A673 (cell line): ENCODE measurements at regions not wholly inside any gene's neighbourhood (a gene's known extent, or its start where the extent isn't known, plus 50 kb on each side); places are given as distances from the start of the nearest gene placed in this dataset.

ENCODE experiments used
- BruUV-seq: library from RNA; stranded (reverse); fragments of 400-500 nt; replicated peaks from 2 replicates; lab custom pipeline; 2021; lab: Mats Ljungman, UMichigan
- CTCF ChIA-PET: fragments of 300-600 bp; sonication (Branson Sonifier 250); formaldehyde crosslinking; loops from one replicate; lab custom pipeline; 2022; ENCODE audit warnings: antibody characterized with exemption; lab: Charles Lee
- POLR2A ChIA-PET: fragments of 300-600 bp; sonication (Branson Sonifier 250); formaldehyde crosslinking; loops from one replicate; lab custom pipeline; 2022; ENCODE audit warnings: antibody characterized with exemption; ENCODE audit not compliant: low non-redundant PET; lab: Charles Lee
- DNase-seq: peaks from one replicate; pipeline ENCODE4 v3.0.0-alpha.2; 2015; ENCODE audit warnings: low spot score
- H3K27ac ChIP-seq: fragments of 200-600 bp; sonication (generic); 2 replicates; pipeline ENCODE4 v1.5.1; 2016; ENCODE audit warnings: mixed run types, low read depth, mild to moderate bottlenecking, mixed read lengths, antibody characterized with exemption, low read length; ENCODE audit not compliant: poor library complexity, severe bottlenecking
- H3K27me3 ChIP-seq: fragments of 200-600 bp; sonication (generic); replicated peaks from 2 replicates; pipeline ENCODE4 v1.6.1; 2017; ENCODE audit warnings: mixed run types, low read depth, mild to moderate bottlenecking, mixed read lengths, antibody characterized with exemption, low read length; ENCODE audit not compliant: insufficient read depth, poor library complexity
- H3K36me3 ChIP-seq: fragments of 200-600 bp; sonication (generic); 2 replicates; pipeline ENCODE4 v1.6.1; 2016; ENCODE audit warnings: mixed run types, mild to moderate bottlenecking, mixed read lengths, antibody characterized with exemption, low read length; ENCODE audit not compliant: insufficient read depth, poor library complexity, severe bottlenecking
- H3K4me1 ChIP-seq: fragments of 200-600 bp; sonication (generic); 2 replicates; pipeline ENCODE4 v1.6.1; 2017; ENCODE audit warnings: mixed run types, mild to moderate bottlenecking, mixed read lengths, antibody characterized with exemption, low read length; ENCODE audit not compliant: insufficient read depth, poor library complexity, severe bottlenecking
- H3K4me3 ChIP-seq: fragments of 200-600 bp; sonication (generic); 2 replicates; pipeline ENCODE4 v1.5.1; 2016; ENCODE audit warnings: low read depth, mixed run types, mild to moderate bottlenecking, mixed read lengths, low read length; ENCODE audit not compliant: poor library complexity, severe bottlenecking
- H3K9me3 ChIP-seq: fragments of 200-600 bp; sonication (generic); 2 replicates; pipeline ENCODE4 v1.6.1; 2016; ENCODE audit warnings: mixed run types, low read depth, mild to moderate bottlenecking, mixed read lengths, antibody characterized with exemption, low read length; ENCODE audit not compliant: poor library complexity, severe bottlenecking
- CTCF ChIP-seq: fragments of 300-800, 200-600 bp; sonication (generic); conservative IDR thresholded peaks from 2 replicates; pipeline ENCODE4 v1.5.1; 2017; ENCODE audit warnings: low read depth, mild to moderate bottlenecking, antibody characterized with exemption, low read length, moderate library complexity, mixed read lengths
- EZH2 ChIP-seq: fragments of 200-600 bp; sonication (generic); IDR thresholded peaks from 2 replicates; pipeline ENCODE4 v1.6.1; 2017; ENCODE audit warnings: borderline replicate concordance, low read depth, mild to moderate bottlenecking, mixed read lengths, antibody characterized with exemption, low read length; ENCODE audit not compliant: poor library complexity, severe bottlenecking
- intact Hi-C: fragments of 100-400 bp; cut with micrococcal nuclease; formaldehyde crosslinking; loops from one replicate; pipeline ENCODE4 v1.10.0; 2022; ENCODE audit not compliant: unreplicated experiment

GRCh38 chr1:96934282-96934681 is 212.7 kb downstream of the PTBP2 start:
- Histone ChIP-seq H3K27me3 (no peaks in the 10 kb centered on the region), H3K4me1 (no peaks in the 10 kb centered on the region), H3K4me3 (no peak overlapping the region), H3K27ac (no peak overlapping the region), H3K36me3 (no peaks in the 10 kb centered on the region), H3K9me3 (no peaks in the 10 kb centered on the region)
- no peak for TF ChIP-seq EZH2
- TF ChIP-seq CTCF = no peak
- POLR2A ChIA-PET = no interaction called here
- BruUV-seq = no TSS peak
- intact Hi-C loops = no loop called here
- no peak for DNase-seq
- CTCF ChIA-PET = no interaction called here

GRCh38 chr1:96944432-96945092 is 223.0 kb downstream of the PTBP2 start:
- POLR2A ChIA-PET = no interaction called here

GRCh38 chr1:96945509-96946084 is 224.0 kb downstream of the PTBP2 start:
- no peaks in the 10 kb centered on the region for H3K27me3 ChIP-seq
- ChIA-PET POLR2A (no interaction called here), CTCF (no interaction called here)

More at GRCh38 chr1:96944432-96945092, 223.0 kb downstream of the PTBP2 start:
- no peaks in the 10 kb centered on the region for H3K4me1 ChIP-seq
- H3K27ac ChIP-seq = no peak overlapping the region
- CTCF ChIA-PET = no interaction called here
- no peak overlapping the region for H3K4me3 ChIP-seq
- no TSS peak for BruUV-seq
- no peaks in the 10 kb centered on the region for H3K36me3 ChIP-seq
- DNase-seq = no peak
- no peaks in the 10 kb centered on the region for H3K27me3 ChIP-seq
- no peaks in the 10 kb centered on the region for H3K9me3 ChIP-seq
- TF ChIP-seq CTCF (no peak), EZH2 (no peak)
- intact Hi-C loops = no loop called here

More at GRCh38 chr1:96945509-96946084, 224.0 kb downstream of the PTBP2 start:
- TF ChIP-seq CTCF (no peak), EZH2 (no peak)
- no peak for DNase-seq
- Histone ChIP-seq H3K27ac (no peak overlapping the region), H3K4me1 (no peaks in the 10 kb centered on the region), H3K9me3 (no peaks in the 10 kb centered on the region), H3K4me3 (no peak overlapping the region), H3K36me3 (no peaks in the 10 kb centered on the region)
- no TSS peak for BruUV-seq
- intact Hi-C loops = no loop called here
